ENCODE measurements at regions not wholly inside any gene's neighbourhood (a gene's known extent, or its start where the extent isn't known, plus 50 kb on each side); places are given as distances from the start of the nearest gene placed in this dataset.

GRCh38 chr17:36835036-36835435, 102.2 kb upstream of the LHX1 start:
- no peak for DNase-seq (ENCODE audit: low spot score)
- H2AK5ac ChIP-seq (ENCODE audit: low read depth, low read length), result no peak overlapping the region
- no peaks in the 10 kb centered on the region for H3K4me1 ChIP-seq (ENCODE audit: control insufficient read depth in 2 of 2, insufficient read depth in 1 of 2, low read depth in 1 of 2, low read length in 2 of 2)
- H3K9me3 ChIP-seq (replicated peaks in 1 of 2; ENCODE audit: control insufficient read depth in 2 of 2, insufficient read depth in 1 of 2, low read depth in 1 of 2, low read length in 2 of 2), result no peaks in the 10 kb centered on the region
- H4K8ac ChIP-seq (ENCODE audit: low read depth, low read length), result no peak overlapping the region
- H3K23ac ChIP-seq (ENCODE audit: low read depth, low read length, poor library complexity), result no peak overlapping the region
- no peak overlapping the region for H2BK12ac ChIP-seq (ENCODE audit: low read length)
- no peak overlapping the region for H4K91ac ChIP-seq (ENCODE audit: low read depth, low read length, poor library complexity)
- H2BK15ac ChIP-seq (ENCODE audit: low read length), result no peak overlapping the region
- no peak overlapping the region for H2BK120ac ChIP-seq (ENCODE audit: low read depth, low read length)
- no CpG with 5 or more reads among the region's 4 CpGs for WGBS, 2 donors (ENCODE audit: extremely low coverage in 2 of 2, insufficient read length in 2 of 2, insufficient replicate concordance in 1 of 2)
- no peak overlapping the region for H2AFZ ChIP-seq (ENCODE audit: low read length)
- H3K4ac ChIP-seq (ENCODE audit: low read length), result no peak overlapping the region
- no peak overlapping the region for H3K9ac ChIP-seq (ENCODE audit: low read depth, low read length, poor library complexity)
- no peak overlapping the region for H3K27ac ChIP-seq (replicated peaks; ENCODE audit: low read length)
- no peaks in the 10 kb centered on the region for H3K79me1 ChIP-seq (ENCODE audit: low read depth, low read length)
- H3K18ac ChIP-seq (ENCODE audit: low read length), result no peak overlapping the region
- no peak overlapping the region for H3K14ac ChIP-seq (ENCODE audit: low read length)
- H3K4me3 ChIP-seq (ENCODE audit: low read length in 2 of 2), result no peak overlapping the region
- peaks cover 0 to 6% (median 0%) of the 10 kb centered on the region in 3 experiments for H3K27me3 ChIP-seq (ENCODE audit: control insufficient read depth in 3 of 3, insufficient read depth in 3 of 3, low read depth in 1 of 3, low read length in 3 of 3)
- no peak overlapping the region for H2BK5ac ChIP-seq (ENCODE audit: low read length)
- no peaks in the 10 kb centered on the region for H3K36me3 ChIP-seq (replicated peaks in 1 of 2; ENCODE audit: control insufficient read depth in 2 of 2, insufficient read depth in 2 of 2, low read length in 2 of 2)
- H3K4me2 ChIP-seq (ENCODE audit: insufficient read depth, low read length, poor library complexity, severe bottlenecking), result no peak overlapping the region

GRCh38 chr17:36837195-36837938, 99.9 kb upstream of the LHX1 start:
- H2BK15ac ChIP-seq (ENCODE audit: low read length), result no peak overlapping the region
- H3K36me3 ChIP-seq (replicated peaks in 1 of 2; ENCODE audit: control insufficient read depth in 2 of 2, insufficient read depth in 2 of 2, low read length in 2 of 2), result no peaks in the 10 kb centered on the region
- no peak for DNase-seq (ENCODE audit: low spot score)
- peak overlapping the region; percentile 21 for H2AK5ac ChIP-seq (ENCODE audit: low read depth, low read length)
- no peak overlapping the region for H2BK5ac ChIP-seq (ENCODE audit: low read length)
- H3K14ac ChIP-seq (ENCODE audit: low read length), result no peak overlapping the region
- H2BK12ac ChIP-seq (ENCODE audit: low read length), result no peak overlapping the region
- no peak overlapping the region for H4K8ac ChIP-seq (ENCODE audit: low read depth, low read length)
- no peak overlapping the region for H3K23ac ChIP-seq (ENCODE audit: low read depth, low read length, poor library complexity)
- no peaks in the 10 kb centered on the region for H3K79me1 ChIP-seq (ENCODE audit: low read depth, low read length)
- peaks cover 0 to 6% (median 0%) of the 10 kb centered on the region in 3 experiments for H3K27me3 ChIP-seq (ENCODE audit: control insufficient read depth in 3 of 3, insufficient read depth in 3 of 3, low read depth in 1 of 3, low read length in 3 of 3)
- no peak overlapping the region for H3K27ac ChIP-seq (replicated peaks; ENCODE audit: low read length)
- H2AFZ ChIP-seq (ENCODE audit: low read length), result no peak overlapping the region
- no peak overlapping the region for H4K91ac ChIP-seq (ENCODE audit: low read depth, low read length, poor library complexity)
- no CpG with 5 or more reads among the region's 14 CpGs for WGBS, 2 donors (ENCODE audit: extremely low coverage in 2 of 2, insufficient read length in 2 of 2, insufficient replicate concordance in 1 of 2)
- H3K4ac ChIP-seq (ENCODE audit: low read length), result no peak overlapping the region
- no peak overlapping the region for H2BK120ac ChIP-seq (ENCODE audit: low read depth, low read length)
- H3K18ac ChIP-seq (ENCODE audit: low read length), result peak overlapping the region; percentile 83
- H3K9ac ChIP-seq (ENCODE audit: low read depth, low read length, poor library complexity), result no peak overlapping the region
- no peaks in the 10 kb centered on the region for H3K4me1 ChIP-seq (ENCODE audit: control insufficient read depth in 2 of 2, insufficient read depth in 1 of 2, low read depth in 1 of 2, low read length in 2 of 2)
- H3K9me3 ChIP-seq (replicated peaks in 1 of 2; ENCODE audit: control insufficient read depth in 2 of 2, insufficient read depth in 1 of 2, low read depth in 1 of 2, low read length in 2 of 2), result peaks cover 0 to 2% of the 10 kb centered on the region in 2 donors
- H3K4me2 ChIP-seq (ENCODE audit: insufficient read depth, low read length, poor library complexity, severe bottlenecking), result no peak overlapping the region
- no peak overlapping the region for H3K4me3 ChIP-seq (ENCODE audit: low read length in 2 of 2)

GRCh38 chr17:36837939-36838272, 99.4 kb upstream of the LHX1 start:
- no peak overlapping the region for H3K4me3 ChIP-seq (ENCODE audit: low read length in 2 of 2)
- H3K4me2 ChIP-seq (ENCODE audit: insufficient read depth, low read length, poor library complexity, severe bottlenecking), result no peak overlapping the region
- WGBS, 2 donors (ENCODE audit: extremely low coverage in 2 of 2, insufficient read length in 2 of 2, insufficient replicate concordance in 1 of 2), result no CpG with 5 or more reads among the region's 3 CpGs
- no peak overlapping the region for H3K14ac ChIP-seq (ENCODE audit: low read length)
- H4K8ac ChIP-seq (ENCODE audit: low read depth, low read length), result no peak overlapping the region
- H2BK12ac ChIP-seq (ENCODE audit: low read length), result no peak overlapping the region
- no peak overlapping the region for H2BK120ac ChIP-seq (ENCODE audit: low read depth, low read length)
- H3K9me3 ChIP-seq (replicated peaks in 1 of 2; ENCODE audit: control insufficient read depth in 2 of 2, insufficient read depth in 1 of 2, low read depth in 1 of 2, low read length in 2 of 2), result peaks cover 0 to 2% of the 10 kb centered on the region in 2 donors
- no peaks in the 10 kb centered on the region for H3K36me3 ChIP-seq (replicated peaks in 1 of 2; ENCODE audit: control insufficient read depth in 2 of 2, insufficient read depth in 2 of 2, low read length in 2 of 2)
- H2BK15ac ChIP-seq (ENCODE audit: low read length), result no peak overlapping the region
- H2AFZ ChIP-seq (ENCODE audit: low read length), result no peak overlapping the region
- no peak overlapping the region for H3K27ac ChIP-seq (replicated peaks; ENCODE audit: low read length)
- H3K18ac ChIP-seq (ENCODE audit: low read length), result no peak overlapping the region
- H2AK5ac ChIP-seq (ENCODE audit: low read depth, low read length), result no peak overlapping the region
- H2BK5ac ChIP-seq (ENCODE audit: low read length), result no peak overlapping the region
- no peaks in the 10 kb centered on the region for H3K79me1 ChIP-seq (ENCODE audit: low read depth, low read length)
- no peak overlapping the region for H3K23ac ChIP-seq (ENCODE audit: low read depth, low read length, poor library complexity)
- no peak overlapping the region for H3K9ac ChIP-seq (ENCODE audit: low read depth, low read length, poor library complexity)
- H3K4me1 ChIP-seq (ENCODE audit: control insufficient read depth in 2 of 2, insufficient read depth in 1 of 2, low read depth in 1 of 2, low read length in 2 of 2), result no peaks in the 10 kb centered on the region
- no peak overlapping the region for H4K91ac ChIP-seq (ENCODE audit: low read depth, low read length, poor library complexity)
- H3K4ac ChIP-seq (ENCODE audit: low read length), result no peak overlapping the region
- peaks cover 0 to 6% (median 0%) of the 10 kb centered on the region in 3 experiments for H3K27me3 ChIP-seq (ENCODE audit: control insufficient read depth in 3 of 3, insufficient read depth in 3 of 3, low read depth in 1 of 3, low read length in 3 of 3)
- DNase-seq (ENCODE audit: low spot score), result no peak

GRCh38 chr17:36839256-36839655, 98.0 kb upstream of the LHX1 start:
- Histone ChIP-seq H2BK12ac (ENCODE audit: low read length) (no peak overlapping the region), H3K18ac (ENCODE audit: low read length) (peak overlapping the region; percentile 12), H4K91ac (ENCODE audit: low read depth, low read length, poor library complexity) (no peak overlapping the region), H3K36me3 (replicated peaks in 1 of 2; ENCODE audit: control insufficient read depth in 2 of 2, insufficient read depth in 2 of 2, low read length in 2 of 2) (no peaks in the 10 kb centered on the region), H3K27me3 (ENCODE audit: control insufficient read depth in 3 of 3, insufficient read depth in 3 of 3, low read depth in 1 of 3, low read length in 3 of 3) (peaks cover 0 to 6% (median 0%) of the 10 kb centered on the region in 3 experiments), H3K4ac (ENCODE audit: low read length) (no peak overlapping the region), H3K4me1 (ENCODE audit: control insufficient read depth in 2 of 2, insufficient read depth in 1 of 2, low read depth in 1 of 2, low read length in 2 of 2) (no peaks in the 10 kb centered on the region), H2BK15ac (ENCODE audit: low read length) (no peak overlapping the region), H3K9ac (ENCODE audit: low read depth, low read length, poor library complexity) (no peak overlapping the region), H3K4me3 (ENCODE audit: low read length in 2 of 2) (no peak overlapping the region), H3K27ac (replicated peaks; ENCODE audit: low read length) (no peak overlapping the region), H2BK120ac (ENCODE audit: low read depth, low read length) (no peak overlapping the region), H4K8ac (ENCODE audit: low read depth, low read length) (no peak overlapping the region), H3K9me3 (replicated peaks in 1 of 2; ENCODE audit: control insufficient read depth in 2 of 2, insufficient read depth in 1 of 2, low read depth in 1 of 2, low read length in 2 of 2) (peaks cover 0 to 2% of the 10 kb centered on the region in 2 donors), H3K79me1 (ENCODE audit: low read depth, low read length) (no peaks in the 10 kb centered on the region), H2AK5ac (ENCODE audit: low read depth, low read length) (no peak overlapping the region), H3K4me2 (ENCODE audit: insufficient read depth, low read length, poor library complexity, severe bottlenecking) (no peak overlapping the region), H3K14ac (ENCODE audit: low read length) (no peak overlapping the region), H3K23ac (ENCODE audit: low read depth, low read length, poor library complexity) (no peak overlapping the region), H2AFZ (ENCODE audit: low read length) (no peak overlapping the region), H2BK5ac (ENCODE audit: low read length) (no peak overlapping the region)
- WGBS, 2 donors (ENCODE audit: extremely low coverage in 2 of 2, insufficient read length in 2 of 2, insufficient replicate concordance in 1 of 2), result no CpG with 5 or more reads among the region's 5 CpGs
- DNase-seq (ENCODE audit: low spot score), result no peak

Measured in neuronal stem cell (in vitro differentiated cells).